GM18499 (cell line): ENCODE measurements at regions not wholly inside any gene's neighbourhood (a gene's known extent, or its start where the extent isn't known, plus 50 kb on each side); places are given as distances from the start of the nearest gene placed in this dataset.
"Not testable (repeated sequence)": the region's sequence is repeated elsewhere in the genome, so short reads cannot be mapped to it uniquely, and the experiment has no call there.

Experiments
- ATAC-seq: cut with Tn5 transposase; IDR thresholded peaks from one replicate; pipeline ENCODE4 v1.9.1; 2021; ENCODE audit warnings: moderate number of reproducible peaks; ENCODE audit not compliant: insufficient read depth, unreplicated experiment

DNA sequence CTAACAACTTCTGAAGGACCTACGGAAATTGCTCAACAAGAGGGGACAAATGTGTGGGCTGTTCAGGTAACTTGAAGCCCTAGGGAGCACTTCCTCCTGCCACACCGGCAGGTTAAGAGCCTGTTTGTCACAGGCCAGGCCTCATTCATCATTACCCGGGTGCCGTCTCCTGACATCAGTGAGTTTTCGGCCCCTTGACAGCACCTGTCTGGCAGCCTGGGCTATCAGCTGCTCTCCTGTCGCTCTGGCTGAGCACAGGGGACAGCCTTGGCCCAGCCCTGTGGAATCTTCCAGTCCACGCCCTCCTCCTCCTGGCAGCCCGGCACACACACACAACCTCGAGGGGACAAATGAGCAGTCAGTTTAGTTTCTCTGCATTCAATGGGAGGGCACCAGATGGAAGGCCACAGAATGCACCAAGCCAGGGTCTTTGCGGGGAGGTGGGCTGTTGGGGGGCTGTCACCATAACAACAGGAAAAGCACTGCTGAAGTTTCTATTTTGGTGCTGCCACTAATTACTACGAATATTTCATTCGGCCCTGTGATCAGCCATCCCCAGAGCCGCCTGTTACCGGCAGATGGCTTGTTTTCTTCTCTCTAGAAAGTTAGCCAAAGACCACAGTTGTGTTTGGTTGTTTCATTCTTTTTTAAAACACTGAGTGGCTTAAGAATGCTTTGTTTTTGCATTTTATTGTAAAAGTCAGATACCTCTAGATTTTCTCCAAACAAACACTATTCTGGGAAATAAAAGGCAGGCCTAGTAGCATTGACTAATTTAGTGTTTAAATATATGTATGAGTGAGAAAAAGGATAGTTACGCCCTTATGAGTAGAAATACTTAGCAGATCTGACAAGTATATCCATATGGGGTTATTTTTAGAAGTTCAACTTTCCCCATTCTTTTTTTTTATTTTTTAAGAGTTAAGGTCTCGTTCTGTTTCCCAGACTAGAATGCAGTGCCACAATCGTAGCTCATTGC, 189.9 kb upstream of the NDUFV2 start:
- no peak for ATAC-seq

DNA sequence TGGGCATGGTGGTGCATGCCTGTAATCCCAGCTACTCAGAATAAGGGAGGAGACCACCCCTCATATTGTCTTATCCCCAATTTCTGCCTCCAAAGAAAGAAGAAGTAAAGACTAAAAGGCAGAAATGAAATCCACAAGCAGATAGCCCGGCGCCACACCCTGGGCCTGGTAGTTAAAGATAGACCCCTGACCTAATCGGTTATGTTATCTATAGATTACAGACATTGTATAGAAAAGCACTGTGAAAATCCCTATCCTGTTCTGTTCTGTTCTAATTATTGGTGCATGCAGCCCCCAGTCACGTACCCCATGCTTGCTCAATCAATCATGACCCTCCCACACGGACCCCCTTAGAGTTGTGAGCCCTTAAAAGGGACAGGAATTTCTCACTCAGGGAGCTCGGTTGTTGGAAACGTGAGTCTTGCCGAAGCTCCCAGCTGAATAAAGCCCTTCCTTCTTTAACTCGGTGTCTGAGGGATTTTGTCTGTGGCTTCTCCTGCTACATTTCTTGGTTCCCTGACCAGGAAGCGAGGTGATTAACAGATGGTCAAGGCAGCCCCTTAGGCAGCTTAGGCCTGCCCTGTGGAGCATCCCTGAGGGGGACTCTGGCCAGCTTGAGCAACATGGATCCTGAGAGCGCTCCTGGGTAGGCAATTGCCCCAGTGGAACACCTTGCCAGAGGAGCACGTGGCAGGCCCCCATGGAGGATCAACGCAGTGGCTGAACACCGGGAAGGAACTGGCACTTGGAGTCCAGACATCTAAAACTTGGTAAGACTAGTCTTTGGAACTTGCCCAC, 188.7 kb upstream of the NDUFV2 start:
- not testable (repeated sequence) for ATAC-seq

DNA sequence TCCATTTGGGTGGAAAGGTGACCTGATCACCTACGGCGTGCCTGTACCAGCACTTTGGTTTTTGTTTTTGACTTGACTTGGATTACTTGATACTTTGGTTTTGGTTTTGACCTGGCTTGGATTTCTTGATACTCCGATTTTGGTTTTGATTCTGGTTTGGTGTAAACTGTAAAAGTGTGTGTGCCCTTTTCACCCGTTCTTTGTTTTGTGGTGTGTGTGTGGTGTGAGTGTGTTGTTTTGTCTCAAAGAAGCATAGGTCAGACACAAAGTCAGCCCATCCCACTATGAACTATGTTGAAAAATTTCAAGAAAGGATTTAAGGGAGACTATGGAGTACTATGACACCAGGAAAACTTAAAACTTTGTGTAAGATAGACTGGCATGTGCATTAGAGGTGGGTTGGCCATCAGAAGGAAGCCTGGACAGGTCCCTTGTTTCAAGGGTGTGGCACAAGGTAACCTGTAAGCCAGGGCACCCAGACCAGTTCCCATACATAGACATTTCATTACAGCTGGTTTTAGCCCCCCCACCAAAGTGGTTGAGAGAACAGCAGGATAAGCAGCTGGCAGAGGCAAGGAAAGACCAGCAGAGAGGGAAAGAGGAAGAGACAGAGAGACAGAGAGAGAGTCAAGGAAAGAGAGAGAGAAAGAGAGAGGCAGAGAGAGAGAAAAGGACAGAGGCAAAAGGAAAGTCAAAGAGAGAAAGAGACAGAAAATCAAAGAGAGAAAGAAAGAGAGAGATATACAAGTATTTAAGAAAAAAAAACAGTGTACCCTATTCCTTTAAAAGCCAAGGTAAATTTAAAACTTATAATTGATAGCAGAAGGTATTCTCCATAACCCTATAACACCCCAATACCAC, 187.9 kb upstream of the NDUFV2 start:
- not testable (repeated sequence) for ATAC-seq

DNA sequence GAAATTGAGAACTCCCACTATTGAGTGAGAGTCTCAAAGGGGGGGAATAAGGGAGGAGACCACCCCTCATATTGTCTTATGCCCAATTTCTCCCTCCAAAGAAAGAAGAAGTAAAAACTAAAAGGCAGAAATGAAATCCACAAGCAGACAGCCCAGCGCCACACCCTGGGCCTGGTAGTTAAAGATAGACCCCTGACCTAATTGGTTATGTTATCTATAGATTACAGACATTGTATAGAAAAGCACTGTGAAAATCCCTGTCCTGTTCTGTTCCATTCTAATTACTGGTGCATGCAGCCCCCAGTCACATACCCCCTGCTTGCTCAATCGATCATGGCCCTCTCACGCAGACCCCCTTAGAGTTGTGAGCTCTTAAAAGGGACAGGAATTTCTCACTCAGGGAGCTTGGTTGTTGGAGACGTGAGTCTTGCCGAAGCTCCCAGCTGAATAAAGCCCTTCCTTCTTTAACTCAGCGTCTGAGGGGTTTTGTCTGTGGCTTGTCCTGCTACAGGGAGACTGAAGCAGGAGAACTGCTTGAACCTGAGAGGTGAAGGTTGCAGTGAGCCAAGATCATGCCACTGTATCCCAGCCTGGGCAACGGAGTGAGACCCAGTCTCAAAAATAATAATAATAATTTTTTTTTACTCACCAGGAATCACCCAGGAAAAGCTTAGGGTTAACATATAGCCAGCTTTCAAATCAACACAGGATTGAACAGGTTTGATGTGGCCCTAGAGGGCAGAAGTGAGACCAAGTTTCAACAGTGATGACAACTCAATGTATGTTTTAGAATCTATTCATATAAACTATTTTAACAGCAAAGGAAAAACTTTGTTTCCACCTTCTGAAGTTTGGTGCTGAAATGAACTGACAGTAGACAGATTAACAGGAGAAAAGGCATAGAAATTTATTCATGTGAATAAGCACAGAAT, 181.4 kb upstream of the NDUFV2 start:
- ATAC-seq: not testable (repeated sequence)

DNA sequence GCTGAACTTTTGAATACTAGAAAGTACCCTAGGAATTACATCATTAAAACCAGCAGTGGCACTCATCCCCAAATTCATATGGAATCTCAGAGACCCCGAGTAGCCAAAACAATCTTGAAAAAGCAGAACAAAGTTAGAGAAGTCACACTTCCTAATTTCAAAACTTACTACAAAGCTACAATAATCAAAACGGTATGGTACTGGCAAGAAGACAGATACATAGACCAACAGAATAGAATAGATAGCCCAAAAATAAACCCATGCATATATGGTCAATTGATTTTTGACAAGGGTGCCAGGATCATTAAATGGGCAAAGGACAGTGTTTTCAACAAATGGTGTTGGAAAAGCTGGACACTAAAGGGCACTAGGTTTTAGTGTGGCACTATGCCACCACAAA, 176.0 kb upstream of the NDUFV2 start:
- no peak for ATAC-seq

DNA sequence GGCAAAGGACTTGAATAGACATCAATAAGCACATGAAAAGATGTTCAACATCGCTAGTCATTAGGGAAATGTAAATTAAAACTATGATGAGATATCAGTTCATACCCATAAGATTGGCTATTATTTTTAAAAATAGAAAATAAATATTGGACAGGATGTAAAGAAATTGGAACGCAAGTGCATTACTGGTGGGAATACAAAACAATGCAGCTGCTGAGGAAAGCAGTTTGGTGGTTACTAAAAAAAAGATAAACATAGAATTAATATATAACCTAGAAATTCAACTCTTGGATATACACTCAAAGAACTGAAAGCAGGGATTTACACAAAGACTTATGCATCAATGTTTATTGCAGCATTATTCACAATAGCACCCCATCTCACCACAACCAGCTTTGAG, 174.5 kb upstream of the NDUFV2 start:
- no peak for ATAC-seq

DNA sequence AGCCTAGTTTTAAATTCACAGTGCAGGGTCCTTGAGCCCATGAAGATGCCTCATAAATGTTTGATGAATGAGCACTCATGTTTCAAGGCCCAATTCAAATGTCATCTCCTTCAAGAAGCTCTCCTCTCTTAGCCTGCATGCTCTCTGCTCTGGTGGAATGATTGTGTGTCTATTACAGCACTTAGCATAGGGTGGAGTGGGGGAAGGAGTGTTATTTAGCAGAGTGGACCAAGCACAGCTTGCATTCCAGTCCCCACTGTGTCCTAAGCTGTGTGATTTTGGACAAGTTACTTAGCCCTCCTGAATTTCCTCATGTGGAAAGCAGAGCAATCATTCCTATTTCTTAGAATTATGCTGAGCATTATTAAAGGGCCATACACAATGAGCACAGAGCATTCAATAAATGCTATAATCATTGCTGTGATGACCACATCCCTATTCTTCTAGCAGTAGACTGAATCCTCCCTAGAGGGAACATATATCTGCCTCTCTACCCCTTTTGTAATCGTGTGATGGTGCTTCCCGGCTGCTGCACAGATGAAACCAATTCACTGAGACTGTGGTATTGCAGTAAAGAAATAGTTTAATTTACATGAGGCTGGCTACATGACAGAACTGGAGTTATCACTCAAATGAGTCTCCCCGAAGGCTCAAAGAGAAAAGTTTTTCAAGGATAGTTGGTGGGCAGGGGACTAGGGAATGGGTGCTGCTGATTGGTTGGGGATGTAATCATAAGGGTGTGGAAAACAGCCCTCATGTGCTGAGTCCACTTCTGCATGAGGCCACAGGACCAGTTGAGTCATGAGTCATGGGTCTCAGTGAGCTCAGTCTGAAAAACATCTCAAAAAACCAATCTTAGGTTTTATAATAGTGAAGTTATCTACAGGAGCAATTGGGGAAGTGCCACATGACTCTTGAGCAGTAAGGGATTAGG, 173.4 kb upstream of the NDUFV2 start:
- ATAC-seq: no peak

DNA sequence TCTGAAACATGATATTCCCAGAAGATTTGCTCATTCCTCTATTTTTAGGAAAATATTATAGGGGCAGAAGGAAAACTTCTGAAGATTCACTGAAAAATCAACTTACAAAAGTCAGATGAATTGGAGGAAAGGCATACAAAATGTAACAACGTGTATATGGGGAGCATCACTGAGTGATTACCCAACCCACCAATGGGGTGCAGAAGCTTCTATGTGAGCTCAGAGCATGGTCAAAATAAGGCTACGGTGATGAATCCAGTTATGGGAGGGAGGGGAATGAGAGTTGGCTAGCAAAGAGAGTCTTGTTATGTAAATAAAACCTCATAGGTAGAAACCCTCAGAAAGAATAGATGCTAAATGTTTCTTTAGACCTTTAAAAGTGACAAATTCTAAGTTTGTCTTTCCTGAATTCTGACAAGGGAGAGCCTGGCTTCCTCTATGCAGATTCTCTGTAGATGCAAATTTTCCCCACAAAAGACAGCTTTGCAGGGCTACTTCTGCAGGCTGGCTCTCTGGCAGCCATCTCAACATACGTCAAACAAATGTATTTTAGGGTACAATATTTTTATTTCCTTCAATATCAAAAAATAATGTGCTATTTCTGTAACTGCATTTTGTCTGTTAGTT, 171.4 kb upstream of the NDUFV2 start:
- ATAC-seq: no peak

DNA sequence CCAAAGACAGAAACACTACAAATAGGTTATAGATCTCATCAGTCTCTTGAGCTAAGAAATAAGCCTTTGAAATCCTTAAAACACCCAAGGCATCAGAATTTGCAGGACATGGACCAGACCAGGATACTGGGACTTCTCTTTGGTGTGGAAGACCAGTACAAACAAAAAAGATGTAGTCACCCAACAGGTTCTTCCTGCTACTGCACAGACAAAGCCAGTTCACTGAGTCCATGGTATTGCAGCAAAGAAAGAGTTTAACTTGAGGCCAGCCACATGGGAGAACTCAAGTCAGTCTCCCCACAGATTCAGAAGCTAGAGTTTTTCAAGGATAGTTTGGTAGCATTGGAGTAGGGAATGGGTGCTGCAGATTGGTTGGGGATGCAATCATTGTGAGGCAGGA, 169.6 kb upstream of the NDUFV2 start:
- ATAC-seq: no peak

DNA sequence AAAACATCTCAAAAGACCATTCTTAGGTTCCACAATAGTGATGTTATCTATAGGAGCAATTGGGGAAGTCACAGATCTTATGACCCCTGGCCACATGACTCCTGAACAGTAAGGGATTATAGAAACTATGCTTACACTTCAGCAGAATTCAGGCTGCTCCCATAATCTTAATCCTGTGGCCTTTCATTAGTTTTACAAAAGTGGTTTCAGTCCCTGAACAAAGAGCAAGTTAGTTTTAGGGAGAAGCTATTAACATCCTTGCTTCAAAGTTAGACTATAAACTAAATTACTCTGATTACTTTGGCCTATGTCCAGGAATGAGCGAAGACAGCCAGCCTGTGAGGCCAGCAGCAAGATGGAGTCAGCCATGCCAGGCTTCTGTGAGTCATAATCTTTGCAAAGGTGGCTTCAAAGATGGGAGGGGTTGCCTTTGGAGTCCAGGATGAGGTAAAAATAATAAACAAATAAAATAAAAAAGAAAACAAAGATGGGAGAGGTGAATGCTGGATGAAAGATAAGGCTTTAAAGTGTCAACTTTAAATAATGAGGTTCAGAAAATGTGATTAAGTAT, 168.7 kb upstream of the NDUFV2 start:
- ATAC-seq: no peak

DNA sequence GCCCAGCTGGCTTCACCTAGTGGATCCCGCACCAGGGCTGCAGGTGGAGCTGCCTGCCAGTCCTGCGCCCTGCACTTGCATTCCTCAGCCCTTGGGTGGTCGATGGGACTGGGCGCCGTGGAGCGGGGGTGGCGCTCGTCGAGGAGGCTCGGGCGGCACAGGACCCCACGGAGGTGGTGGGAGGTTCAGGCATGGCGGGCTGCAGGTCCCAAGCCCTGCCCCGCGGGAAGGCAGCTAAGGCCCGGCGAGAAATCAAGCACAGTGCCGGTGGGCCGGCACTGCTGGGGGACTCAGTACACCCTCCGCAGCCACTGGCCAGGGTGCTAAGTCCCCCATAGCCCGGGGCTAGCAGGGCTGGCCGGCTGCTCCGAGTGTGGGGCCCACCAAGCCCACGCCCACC, 167.2 kb upstream of the NDUFV2 start:
- ATAC-seq: not testable (repeated sequence)

DNA sequence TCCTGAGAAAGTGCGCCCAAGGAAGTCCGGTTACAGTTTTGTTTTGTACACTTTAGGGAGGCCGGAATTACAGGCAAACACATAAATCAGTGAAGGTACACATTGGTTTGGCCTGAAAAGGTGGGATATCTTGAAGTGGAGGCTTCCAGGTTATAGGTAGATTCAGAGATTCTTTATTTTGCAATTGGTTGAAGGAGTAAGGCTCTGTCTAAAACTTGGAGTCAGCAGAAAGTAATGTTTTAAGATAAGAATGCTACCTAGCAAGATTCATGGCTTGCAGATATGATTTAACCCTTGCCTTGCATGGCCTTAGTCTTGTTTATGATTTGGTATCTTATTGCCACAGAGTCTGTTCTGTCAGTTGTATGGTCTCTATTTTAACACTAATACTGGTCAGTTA, 165.9 kb upstream of the NDUFV2 start:
- ATAC-seq: no peak

DNA sequence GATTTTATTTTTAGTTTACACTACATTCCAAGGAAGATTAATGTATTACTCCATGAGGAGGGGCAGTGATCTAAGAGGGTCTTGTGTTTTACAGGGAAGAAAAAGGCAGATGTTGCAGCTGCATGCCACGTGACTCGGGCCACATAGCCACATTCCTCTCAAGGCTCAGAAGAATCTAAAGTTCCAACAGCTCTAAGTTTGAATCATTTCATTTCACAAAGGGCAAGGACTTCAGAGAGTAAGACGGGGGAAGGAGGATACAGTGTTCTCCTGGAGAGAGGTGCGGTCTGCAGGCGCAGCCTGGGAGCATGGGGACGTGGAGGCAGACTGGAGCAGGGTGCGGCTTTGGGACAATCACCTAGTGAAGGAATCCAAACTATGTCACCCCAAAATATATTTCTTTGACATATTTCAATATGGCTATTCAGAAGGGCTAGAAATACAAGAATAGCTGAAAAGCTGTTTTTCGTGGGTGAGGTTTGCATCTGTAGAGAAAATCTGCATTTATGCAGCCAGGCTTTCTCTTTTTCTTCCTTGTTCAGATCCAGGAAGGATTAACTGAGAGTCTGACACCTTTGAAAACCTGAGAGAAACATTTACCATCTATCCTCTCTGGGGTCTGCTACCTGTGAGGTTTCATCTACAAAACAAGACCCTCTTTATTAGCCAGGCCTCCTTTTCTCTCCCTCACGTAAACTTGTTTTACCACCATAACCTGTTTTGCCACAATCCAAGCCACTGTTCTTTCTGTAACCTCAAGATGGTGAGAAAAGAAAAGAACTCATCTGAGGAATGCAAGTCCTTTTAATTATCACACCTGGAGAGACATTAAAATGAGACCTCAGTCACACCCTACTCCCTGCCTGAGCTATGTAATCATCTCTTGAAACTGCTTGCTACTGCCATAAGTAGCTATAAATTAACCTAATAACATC, 165.1 kb upstream of the NDUFV2 start:
- no peak for ATAC-seq

DNA sequence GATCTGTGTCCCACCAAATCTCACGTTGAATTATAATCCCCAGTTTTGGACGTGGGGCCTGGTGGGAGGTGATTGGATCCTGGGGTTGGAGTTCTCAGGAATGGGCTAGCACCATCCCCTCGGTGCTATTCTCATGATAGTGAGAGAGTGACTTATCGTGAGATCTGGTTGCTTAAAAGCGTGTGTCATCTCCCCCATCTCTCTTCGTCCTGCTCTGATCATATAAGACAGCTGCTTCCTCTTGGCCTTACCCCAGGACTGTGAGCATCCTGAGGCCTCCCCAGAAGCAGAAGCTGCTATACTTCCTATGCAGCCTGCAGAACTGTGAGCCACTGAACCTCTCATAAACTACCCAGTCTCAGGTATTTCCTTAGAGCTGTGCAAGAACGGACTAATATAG, 163.7 kb upstream of the NDUFV2 start:
- no peak for ATAC-seq

DNA sequence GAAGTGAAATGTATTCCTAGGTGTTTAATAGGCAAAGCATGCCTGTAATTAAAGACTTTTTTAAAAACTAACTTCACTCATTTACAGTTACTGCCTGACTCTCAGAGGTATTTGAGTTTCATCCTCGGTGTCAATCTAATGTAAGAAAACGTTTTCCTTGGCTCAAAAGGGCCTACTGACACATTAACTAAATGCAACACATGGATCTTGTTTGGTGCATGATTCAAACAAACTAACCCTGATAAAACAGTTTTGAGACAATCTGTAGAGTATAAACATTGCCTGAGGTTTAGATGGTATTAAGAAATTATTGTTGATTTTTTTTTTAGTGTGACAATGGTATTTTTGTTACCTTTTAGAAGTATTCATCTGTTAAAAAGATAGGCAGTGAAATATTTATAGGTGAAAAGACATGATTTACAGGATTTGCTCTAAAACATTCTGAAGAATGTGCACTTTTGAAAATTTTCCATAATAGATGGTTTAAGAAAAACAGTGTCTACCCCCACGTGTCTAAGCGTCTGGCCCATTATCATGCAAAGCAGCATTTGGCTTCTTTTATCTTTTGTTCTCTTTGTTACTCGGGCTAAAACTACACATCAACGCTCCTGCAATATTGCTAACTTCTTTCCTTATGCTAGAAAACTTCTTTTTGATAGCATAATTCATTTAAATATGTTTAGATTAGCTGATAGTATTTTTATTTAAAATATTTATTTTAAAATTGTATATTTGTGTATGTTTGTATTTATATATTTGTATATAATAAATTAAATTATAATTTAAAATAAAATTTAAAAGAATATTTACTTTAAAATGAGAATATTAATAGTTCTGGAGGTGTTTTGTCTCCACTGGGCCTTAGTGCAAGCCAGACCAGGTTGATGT, 160.2 kb upstream of the NDUFV2 start:
- no peak for ATAC-seq
